Activated CD8-positive, alpha-beta T cell treated with anti-CD3 and anti-CD28 coated beads for 36 hours (primary cell): ENCODE measurements at regions not wholly inside any gene's neighbourhood (a gene's known extent, or its start where the extent isn't known, plus 50 kb on each side); places are given as distances from the start of the nearest gene placed in this dataset.

ENCODE experiments used
- ATAC-seq: fragments of 200-7000 bp; cut with Tn5 transposase; one replicate; pipeline ENCODE4 v1.10.0; 2021; ENCODE audit warnings: mild to moderate bottlenecking, moderate library complexity
- CTCF ChIA-PET: fragments of 350-600 bp; sonication (Branson Sonifier 250); formaldehyde crosslinking; loops from one replicate; lab custom pipeline; 2021; ENCODE audit warnings: antibody characterized with exemption; lab: Charles Lee
- POLR2A ChIA-PET: fragments of 350-600 bp; sonication (Branson Sonifier 250); formaldehyde crosslinking; loops from one replicate; lab custom pipeline; 2021; ENCODE audit warnings: antibody characterized with exemption; lab: Charles Lee
- DNase-seq: peaks from one replicate; pipeline ENCODE4 v3.0.0-alpha.2; 2020
- H3K27ac Mint-ChIP-seq: one replicate; pipeline ENCODE4 v1.8.0; 2021; ENCODE audit warnings: mild to moderate bottlenecking, mixed read lengths
- H3K27me3 Mint-ChIP-seq: one replicate; pipeline ENCODE4 v1.8.0; 2021; ENCODE audit warnings: mixed read lengths
- H3K36me3 Mint-ChIP-seq: one replicate; pipeline ENCODE4 v1.8.0; 2021; ENCODE audit warnings: low read depth, mixed read lengths
- H3K4me1 Mint-ChIP-seq: one replicate; pipeline ENCODE4 v1.8.0; 2021; ENCODE audit warnings: low read depth, mixed read lengths
- H3K4me3 Mint-ChIP-seq: one replicate; pipeline ENCODE4 v1.8.0; 2021; ENCODE audit warnings: mild to moderate bottlenecking, moderate library complexity, mixed read lengths
- H3K9me3 Mint-ChIP-seq: one replicate; pipeline ENCODE4 v1.8.0; 2021; ENCODE audit warnings: mixed read lengths
- intact Hi-C: fragments of 100-400 bp; cut with micrococcal nuclease; formaldehyde crosslinking; loops from one replicate; pipeline ENCODE4 v1.10.0; 2022
- TF ChIP-seq, protein P1 (sequence below): fragments of 200-600 bp; IDR thresholded peaks from one replicate; pipeline ENCODE4 v1.8.0; 2022; ENCODE audit warnings: antibody characterized with exemption, mild to moderate bottlenecking

- ChIA-PET POLR2A (no interaction called here), CTCF (no interaction called here)
- DNase-seq (no peak), ATAC-seq (no peak)
- H3K4me3 Mint-ChIP-seq = no peak overlapping the region
- no peaks in the 10 kb centered on the region for H3K36me3 Mint-ChIP-seq
- no peak overlapping the region for H3K27ac Mint-ChIP-seq
- peaks cover 2% of the 10 kb centered on the region for H3K9me3 Mint-ChIP-seq
- TF ChIP-seq, protein P1, sequence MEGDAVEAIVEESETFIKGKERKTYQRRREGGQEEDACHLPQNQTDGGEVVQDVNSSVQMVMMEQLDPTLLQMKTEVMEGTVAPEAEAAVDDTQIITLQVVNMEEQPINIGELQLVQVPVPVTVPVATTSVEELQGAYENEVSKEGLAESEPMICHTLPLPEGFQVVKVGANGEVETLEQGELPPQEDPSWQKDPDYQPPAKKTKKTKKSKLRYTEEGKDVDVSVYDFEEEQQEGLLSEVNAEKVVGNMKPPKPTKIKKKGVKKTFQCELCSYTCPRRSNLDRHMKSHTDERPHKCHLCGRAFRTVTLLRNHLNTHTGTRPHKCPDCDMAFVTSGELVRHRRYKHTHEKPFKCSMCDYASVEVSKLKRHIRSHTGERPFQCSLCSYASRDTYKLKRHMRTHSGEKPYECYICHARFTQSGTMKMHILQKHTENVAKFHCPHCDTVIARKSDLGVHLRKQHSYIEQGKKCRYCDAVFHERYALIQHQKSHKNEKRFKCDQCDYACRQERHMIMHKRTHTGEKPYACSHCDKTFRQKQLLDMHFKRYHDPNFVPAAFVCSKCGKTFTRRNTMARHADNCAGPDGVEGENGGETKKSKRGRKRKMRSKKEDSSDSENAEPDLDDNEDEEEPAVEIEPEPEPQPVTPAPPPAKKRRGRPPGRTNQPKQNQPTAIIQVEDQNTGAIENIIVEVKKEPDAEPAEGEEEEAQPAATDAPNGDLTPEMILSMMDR = no peak
- H3K27me3 Mint-ChIP-seq = no peaks in the 10 kb centered on the region
- intact Hi-C loops = no loop called here
- H3K4me1 Mint-ChIP-seq = no peaks in the 10 kb centered on the region
These were observed 1027.4 kb downstream of the FSCB start for GRCh38 chr14:43479596-43480195.

DNA sequence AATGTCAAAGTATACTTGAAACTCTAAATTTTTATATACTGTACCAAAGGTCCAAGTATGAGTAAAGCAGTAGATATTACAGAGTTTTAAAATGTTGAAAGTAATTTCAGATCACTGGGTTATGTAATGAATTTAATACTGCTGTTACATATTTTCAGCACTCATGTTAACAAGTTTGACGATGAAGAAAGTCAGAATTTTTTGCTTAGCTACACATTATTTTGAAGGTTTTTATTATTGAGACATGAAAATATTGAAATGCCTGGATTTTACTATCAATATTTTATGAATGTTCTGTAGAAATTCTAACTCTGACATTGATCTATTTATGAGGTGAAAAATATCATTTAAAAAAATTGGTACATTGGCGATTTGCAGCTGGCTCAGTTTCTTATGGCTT, 1030.3 kb downstream of the FSCB start:
- ChIA-PET CTCF (no interaction called here), POLR2A (no interaction called here)
- Mint-ChIP-seq H3K9me3 (peaks cover 3% of the 10 kb centered on the region), H3K4me1 (no peaks in the 10 kb centered on the region), H3K4me3 (no peak overlapping the region), H3K27ac (no peak overlapping the region), H3K27me3 (no peaks in the 10 kb centered on the region), H3K36me3 (no peaks in the 10 kb centered on the region)
- DNase-seq (no peak), ATAC-seq (no peak)
- TF ChIP-seq, protein P1 = no peak
- intact Hi-C loops = no loop called here

- peaks cover 7% of the 10 kb centered on the region for H3K9me3 Mint-ChIP-seq
- ATAC-seq (no peak), DNase-seq (no peak)
- H3K4me3 Mint-ChIP-seq = no peak overlapping the region
- H3K27me3 Mint-ChIP-seq = no peaks in the 10 kb centered on the region
- TF ChIP-seq, protein P1 = no peak
- no peak overlapping the region for H3K27ac Mint-ChIP-seq
- no peaks in the 10 kb centered on the region for H3K4me1 Mint-ChIP-seq
- intact Hi-C loops = no loop called here
- H3K36me3 Mint-ChIP-seq = no peaks in the 10 kb centered on the region
- ChIA-PET CTCF (no interaction called here), POLR2A (interaction anchor here (0.6 kb wide), 1 partner anchor 19 kb away, joined by 4 read pairs; no protein-coding TSS in a partner anchor)
These were observed 1031.3 kb downstream of the FSCB start for GRCh38 chr14:43475757-43476156.

- Mint-ChIP-seq H3K4me3 (no peak overlapping the region), H3K27me3 (no peaks in the 10 kb centered on the region), H3K9me3 (peaks cover 7% of the 10 kb centered on the region), H3K27ac (no peak overlapping the region), H3K36me3 (no peaks in the 10 kb centered on the region), H3K4me1 (no peaks in the 10 kb centered on the region)
- ChIA-PET CTCF (no interaction called here), POLR2A (no interaction called here)
- DNase-seq (no peak), ATAC-seq (no peak)
- intact Hi-C loops = no loop called here
- TF ChIP-seq, protein P1 = no peak
These were observed 1035.5 kb downstream of the FSCB start for GRCh38 chr14:43471595-43471994.

- Mint-ChIP-seq H3K9me3 (peaks cover 15% of the 10 kb centered on the region), H3K27ac (no peak overlapping the region), H3K4me3 (no peak overlapping the region), H3K4me1 (no peaks in the 10 kb centered on the region), H3K27me3 (no peaks in the 10 kb centered on the region), H3K36me3 (no peaks in the 10 kb centered on the region)
- CTCF ChIA-PET = no interaction called here
- POLR2A ChIA-PET = no interaction called here
- DNase-seq = no peak
- TF ChIP-seq, protein P1 = no peak
- intact Hi-C loops = no loop called here
- ATAC-seq = no peak
These were observed 1042.1 kb downstream of the FSCB start for GRCh38 chr14:43464968-43465367.
